Calu3 (cell line): ENCODE measurements at regions not wholly inside any gene's neighbourhood (a gene's known extent, or its start where the extent isn't known, plus 50 kb on each side); places are given as distances from the start of the nearest gene placed in this dataset.

ENCODE experiments used
- BruUV-seq: library from RNA; stranded (reverse); fragments of 400-500 nt; replicated peaks from 2 replicates; lab custom pipeline; 2021; lab: Mats Ljungman, UMichigan
- CTCF ChIA-PET: fragments of 300-600 bp; sonication (Branson Sonifier 250); formaldehyde crosslinking; loops from one replicate; lab custom pipeline; 2022; ENCODE audit warnings: antibody characterized with exemption; lab: Charles Lee
- DNase-seq: peaks from one replicate; pipeline ENCODE4 v3.0.0; 2022
- H3K27ac Mint-ChIP-seq: one replicate; pipeline ENCODE4 v1.8.0; 2022; ENCODE audit warnings: mixed read lengths; ENCODE audit not compliant: unreplicated experiment
- H3K27me3 Mint-ChIP-seq: one replicate; pipeline ENCODE4 v1.8.0; 2022; ENCODE audit warnings: mixed read lengths; ENCODE audit not compliant: unreplicated experiment
- H3K36me3 Mint-ChIP-seq: one replicate; pipeline ENCODE4 v1.8.0; 2022; ENCODE audit warnings: mild to moderate bottlenecking, moderate library complexity, mixed read lengths; ENCODE audit not compliant: insufficient read depth, unreplicated experiment
- H3K4me1 Mint-ChIP-seq: one replicate; pipeline ENCODE4 v1.8.0; 2022; ENCODE audit warnings: mild to moderate bottlenecking, low read depth, mixed read lengths; ENCODE audit not compliant: unreplicated experiment
- H3K4me3 Mint-ChIP-seq: one replicate; pipeline ENCODE4 v1.8.0; 2022; ENCODE audit warnings: mild to moderate bottlenecking, low read depth, moderate library complexity, mixed read lengths; ENCODE audit not compliant: unreplicated experiment
- H3K9me3 Mint-ChIP-seq: one replicate; pipeline ENCODE4 v1.8.0; 2022; ENCODE audit warnings: low read depth, mixed read lengths; ENCODE audit not compliant: unreplicated experiment
- intact Hi-C: fragments of 100-400 bp; cut with micrococcal nuclease; formaldehyde crosslinking; loops from one replicate; pipeline ENCODE4 v1.10.0; 2022; ENCODE audit not compliant: unreplicated experiment
- TF ChIP-seq, protein P1 (sequence below): fragments of 200-600 bp; IDR thresholded peaks from one replicate; pipeline ENCODE4 v1.8.0; 2022; ENCODE audit warnings: antibody characterized with exemption; ENCODE audit not compliant: unreplicated experiment

DNA sequence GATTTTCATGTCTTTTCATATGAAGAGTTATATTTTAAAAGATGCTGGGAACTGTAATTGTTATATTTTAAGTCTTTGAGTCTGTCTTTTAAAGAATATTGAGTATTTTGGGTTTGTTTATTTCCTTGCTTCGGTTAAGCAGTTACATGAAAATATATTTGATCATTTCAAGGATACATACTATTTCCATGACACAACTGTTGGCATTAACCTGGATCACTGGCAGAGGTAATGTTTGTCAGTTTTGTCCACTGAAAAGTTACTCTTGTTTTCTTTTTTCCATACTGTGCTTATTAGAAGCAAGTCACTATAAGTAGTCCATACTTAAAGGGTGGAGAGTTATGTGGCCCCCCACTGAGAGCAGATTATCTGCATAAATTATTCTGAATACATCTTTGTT, 1142.0 kb upstream of the TMEFF2 start:
- TF ChIP-seq, protein P1, sequence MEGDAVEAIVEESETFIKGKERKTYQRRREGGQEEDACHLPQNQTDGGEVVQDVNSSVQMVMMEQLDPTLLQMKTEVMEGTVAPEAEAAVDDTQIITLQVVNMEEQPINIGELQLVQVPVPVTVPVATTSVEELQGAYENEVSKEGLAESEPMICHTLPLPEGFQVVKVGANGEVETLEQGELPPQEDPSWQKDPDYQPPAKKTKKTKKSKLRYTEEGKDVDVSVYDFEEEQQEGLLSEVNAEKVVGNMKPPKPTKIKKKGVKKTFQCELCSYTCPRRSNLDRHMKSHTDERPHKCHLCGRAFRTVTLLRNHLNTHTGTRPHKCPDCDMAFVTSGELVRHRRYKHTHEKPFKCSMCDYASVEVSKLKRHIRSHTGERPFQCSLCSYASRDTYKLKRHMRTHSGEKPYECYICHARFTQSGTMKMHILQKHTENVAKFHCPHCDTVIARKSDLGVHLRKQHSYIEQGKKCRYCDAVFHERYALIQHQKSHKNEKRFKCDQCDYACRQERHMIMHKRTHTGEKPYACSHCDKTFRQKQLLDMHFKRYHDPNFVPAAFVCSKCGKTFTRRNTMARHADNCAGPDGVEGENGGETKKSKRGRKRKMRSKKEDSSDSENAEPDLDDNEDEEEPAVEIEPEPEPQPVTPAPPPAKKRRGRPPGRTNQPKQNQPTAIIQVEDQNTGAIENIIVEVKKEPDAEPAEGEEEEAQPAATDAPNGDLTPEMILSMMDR, result no peak
- Mint-ChIP-seq H3K9me3 (no peaks in the 10 kb centered on the region), H3K4me1 (no peaks in the 10 kb centered on the region), H3K4me3 (no peak overlapping the region), H3K36me3 (no peaks in the 10 kb centered on the region), H3K27me3 (no peaks in the 10 kb centered on the region), H3K27ac (no peak overlapping the region)
- intact Hi-C loops, result no loop called here
- DNase-seq, result no peak
- BruUV-seq, result no TSS peak
- CTCF ChIA-PET, result no interaction called here

DNA sequence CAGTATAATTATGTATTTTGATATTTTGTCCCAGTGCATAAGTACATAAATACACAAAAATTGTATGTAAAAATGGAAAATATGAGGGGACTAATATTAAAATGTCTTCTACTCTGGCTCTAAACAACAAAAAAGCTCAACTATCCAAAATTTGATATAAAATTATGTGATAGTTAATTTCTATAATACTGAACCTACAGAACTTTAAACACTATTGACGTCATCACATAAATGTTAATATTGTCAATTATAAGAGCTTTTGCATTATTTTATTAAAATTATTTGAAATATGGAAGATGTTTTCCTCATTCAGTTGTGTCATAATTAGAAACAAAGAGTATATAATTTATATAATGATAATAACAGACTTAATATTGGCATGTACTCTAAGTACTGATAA, 1139.7 kb upstream of the TMEFF2 start:
- TF ChIP-seq, protein P1, result no peak
- no peak for DNase-seq
- no peak overlapping the region for H3K27ac Mint-ChIP-seq
- no TSS peak for BruUV-seq
- H3K9me3 Mint-ChIP-seq, result no peaks in the 10 kb centered on the region
- H3K4me1 Mint-ChIP-seq, result no peaks in the 10 kb centered on the region
- intact Hi-C loops, result no loop called here
- no peak overlapping the region for H3K4me3 Mint-ChIP-seq
- no peaks in the 10 kb centered on the region for H3K27me3 Mint-ChIP-seq
- no peaks in the 10 kb centered on the region for H3K36me3 Mint-ChIP-seq
- CTCF ChIA-PET, result no interaction called here

DNA sequence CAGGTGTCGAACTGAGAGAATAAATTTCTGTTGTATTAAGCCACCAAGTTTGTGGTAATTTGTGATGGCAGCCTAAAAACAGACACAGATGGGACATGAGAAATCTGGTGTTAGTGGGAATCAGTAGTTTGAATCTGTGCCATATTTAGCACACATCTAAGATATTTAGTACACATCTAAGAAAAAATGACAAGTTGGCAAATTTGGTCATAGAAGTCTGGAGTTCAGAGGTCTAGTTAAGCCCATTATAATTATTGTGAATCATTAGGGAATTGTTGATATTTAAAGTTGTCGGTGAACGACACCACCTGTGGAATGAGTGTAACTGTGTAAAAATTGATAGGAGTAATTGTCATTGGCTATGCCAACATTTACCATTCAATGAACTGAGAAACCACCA, 1138.8 kb upstream of the TMEFF2 start:
- Mint-ChIP-seq H3K27ac (no peak overlapping the region), H3K4me3 (no peak overlapping the region), H3K4me1 (no peaks in the 10 kb centered on the region), H3K36me3 (no peaks in the 10 kb centered on the region), H3K9me3 (no peaks in the 10 kb centered on the region), H3K27me3 (no peaks in the 10 kb centered on the region)
- no TSS peak for BruUV-seq
- no peak for DNase-seq
- intact Hi-C loops, result no loop called here
- CTCF ChIA-PET, result no interaction called here
- TF ChIP-seq, protein P1, result no peak

DNA sequence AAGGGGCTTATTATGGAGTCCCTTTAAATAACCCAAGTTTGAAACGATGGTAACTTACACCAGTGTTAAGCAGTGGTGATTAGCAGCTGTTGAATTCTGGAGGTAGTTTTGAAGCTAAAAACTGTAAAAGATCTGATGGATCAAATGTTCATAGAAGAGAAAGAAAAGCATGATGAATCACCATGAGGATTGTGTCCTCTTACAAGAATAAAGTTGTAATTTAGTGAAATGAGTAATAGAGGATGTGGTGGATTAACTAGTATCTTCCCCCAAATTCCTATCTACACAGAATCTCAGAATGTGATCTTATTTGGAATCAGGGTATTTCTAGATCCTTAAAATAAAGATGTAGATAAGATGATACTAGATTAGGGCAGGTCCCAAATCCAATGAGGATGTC, 1138.2 kb upstream of the TMEFF2 start:
- no TSS peak for BruUV-seq
- intact Hi-C loops, result no loop called here
- Mint-ChIP-seq H3K27ac (no peak overlapping the region), H3K27me3 (no peaks in the 10 kb centered on the region), H3K36me3 (no peaks in the 10 kb centered on the region), H3K4me3 (no peak overlapping the region), H3K9me3 (no peaks in the 10 kb centered on the region), H3K4me1 (no peaks in the 10 kb centered on the region)
- no peak for DNase-seq
- TF ChIP-seq, protein P1, result no peak
- CTCF ChIA-PET, result no interaction called here
